ENCODE measurements at regions not wholly inside any gene's neighbourhood (a gene's known extent, or its start where the extent isn't known, plus 50 kb on each side); places are given as distances from the start of the nearest gene placed in this dataset.

GRCh38 chr22:48741540-48741939, 1086.1 kb downstream of the BRD1 start:
- Histone ChIP-seq H3K27me3 (ENCODE audit: insufficient read depth, low read length) (no peaks in the 10 kb centered on the region), H3K9me3 (ENCODE audit: control insufficient read depth in 1 of 2, insufficient read depth in 1 of 2, low read depth in 1 of 2, low read length in 2 of 2) (no peaks in the 10 kb centered on the region), H2AFZ (ENCODE audit: low read depth, low read length, poor library complexity, severe bottlenecking) (no peak overlapping the region), H3K27ac (ENCODE audit: low read depth, low read length) (no peak overlapping the region), H3K4me2 (ENCODE audit: low read length) (no peak overlapping the region), H3K36me3 (ENCODE audit: control insufficient read depth in 1 of 2, insufficient read depth in 2 of 2, low read length in 2 of 2) (no peaks in the 10 kb centered on the region), H3K79me2 (ENCODE audit: insufficient read depth, low read length) (no peaks in the 10 kb centered on the region), H4K20me1 (ENCODE audit: insufficient read depth) (no peaks in the 10 kb centered on the region), H3K9me2 (ENCODE audit: insufficient read depth) (no peaks in the 10 kb centered on the region), H3K9ac (ENCODE audit: low read length) (no peak overlapping the region), H3K4me1 (ENCODE audit: control insufficient read depth in 1 of 2, insufficient read depth in 2 of 2, low read length in 2 of 2) (no peaks in the 10 kb centered on the region), H3K4me3 (replicated peaks in 1 of 2; ENCODE audit: low read depth in 1 of 2, low read length in 2 of 2) (no peak overlapping the region)
- DNase-seq (ENCODE audit: low read depth, low spot score): no peak
- TF ChIP-seq ZNF274 (IDR thresholded peaks at IDR 0.05; ENCODE audit: low read depth, low read length): no peak
- no peak for TF ChIP-seq MAX (IDR thresholded peaks at IDR 0.05)
- TF ChIP-seq EZH2 (IDR thresholded peaks at IDR 0.05): no peak
- no peak for TF ChIP-seq POLR2A (IDR thresholded peaks at IDR 0.05; ENCODE audit: borderline replicate concordance, extremely low read depth, insufficient read depth, insufficient read length)
- no peak for TF ChIP-seq EZH2phosphoT487 (IDR thresholded peaks at IDR 0.05; ENCODE audit: borderline replicate concordance)
- ChIA-PET RAD21 (ENCODE audit: low non-redundant PET in 1 of 2, low total read pairs in 2 of 2, uncharacterized antibody in 2 of 2, unreplicated experiment in 2 of 2) (no interaction called here), POLR2A (no interaction called here), CTCF (no interaction called here)
- no peak for ATAC-seq
- intact Hi-C loops (cut with micrococcal nuclease): no loop called here
- no TSS peak for BruUV-seq (replicated peaks)

- Histone ChIP-seq H2AFZ (ENCODE audit: low read depth, low read length, poor library complexity, severe bottlenecking) (no peak overlapping the region), H3K4me2 (ENCODE audit: low read length) (no peak overlapping the region), H3K27me3 (ENCODE audit: insufficient read depth, low read length) (no peaks in the 10 kb centered on the region), H3K79me2 (ENCODE audit: insufficient read depth, low read length) (no peaks in the 10 kb centered on the region), H3K9me3 (ENCODE audit: control insufficient read depth in 1 of 2, insufficient read depth in 1 of 2, low read depth in 1 of 2, low read length in 2 of 2) (no peaks in the 10 kb centered on the region), H3K27ac (ENCODE audit: low read depth, low read length) (no peak overlapping the region), H3K9me2 (ENCODE audit: insufficient read depth) (no peaks in the 10 kb centered on the region), H3K4me3 (replicated peaks in 1 of 2; ENCODE audit: low read depth in 1 of 2, low read length in 2 of 2) (no peak overlapping the region), H3K4me1 (ENCODE audit: control insufficient read depth in 1 of 2, insufficient read depth in 2 of 2, low read length in 2 of 2) (no peaks in the 10 kb centered on the region), H3K9ac (ENCODE audit: low read length) (no peak overlapping the region), H3K36me3 (ENCODE audit: control insufficient read depth in 1 of 2, insufficient read depth in 2 of 2, low read length in 2 of 2) (no peaks in the 10 kb centered on the region), H4K20me1 (ENCODE audit: insufficient read depth) (no peaks in the 10 kb centered on the region)
- no peak for DNase-seq (ENCODE audit: low read depth, low spot score)
- RAD21 ChIA-PET (ENCODE audit: low non-redundant PET in 1 of 2, low total read pairs in 2 of 2, uncharacterized antibody in 2 of 2, unreplicated experiment in 2 of 2): no interaction called here
- no peak for ATAC-seq
- TF ChIP-seq EZH2phosphoT487 (IDR thresholded peaks at IDR 0.05; ENCODE audit: borderline replicate concordance) (no peak), REST (IDR thresholded peaks at IDR 0.05; ENCODE audit: low read depth) (no peak), TCF7L2 (IDR thresholded peaks at IDR 0.05; ENCODE audit: borderline replicate concordance, extremely low read depth, insufficient read depth, insufficient read length) (no peak), ZFX (IDR thresholded peaks at IDR 0.05) (no peak), FOSL1 (IDR thresholded peaks at IDR 0.05; ENCODE audit: low read depth) (no peak), SP1 (IDR thresholded peaks at IDR 0.05; ENCODE audit: low read depth) (no peak)
- BruUV-seq (replicated peaks): no TSS peak
- intact Hi-C loops (cut with micrococcal nuclease): no loop called here
- POLR2A ChIA-PET: no interaction called here
- CTCF ChIA-PET: no interaction called here
Observed at GRCh38 chr22:48740731-48741405, 1086.8 kb downstream of the BRD1 start.
